HepG2 (cell line): ENCODE measurements at regions not wholly inside any gene's neighbourhood (a gene's known extent, or its start where the extent isn't known, plus 50 kb on each side); places are given as distances from the start of the nearest gene placed in this dataset.

Experiments used
- ATAC-seq: fragments of 200-7000 bp; cut with Tn5 transposase; 3 replicates; pipeline ENCODE4 v1.9.1; 2020; ENCODE audit warnings: mild to moderate bottlenecking, moderate library complexity
- BruUV-seq: library from RNA; stranded (reverse); fragments of 400-500 nt; replicated peaks from 2 replicates; lab custom pipeline; 2021; lab: Mats Ljungman, UMichigan
- CTCF ChIA-PET: fragments of 300-600 bp; formaldehyde crosslinking; extraction: SDS; loops from one replicate; lab custom pipeline; 2021; ENCODE audit warnings: low total read pairs, inconsistent platforms, low intra/inter-chr PET ratio; lab: Yijun Ruan, JAX
- POLR2A ChIA-PET: fragments of 350-600 bp; sonication (Branson Sonifier 250); formaldehyde crosslinking; loops from one replicate; lab custom pipeline; 2020; ENCODE audit warnings: antibody characterized with exemption, inconsistent platforms; lab: Yijun Ruan, JAX
- DNase-seq: peaks from one replicate; pipeline ENCODE4 v3.0.0-alpha.2; 2015; ENCODE audit warnings: low spot score
- FAIRE-seq: peaks from 3 replicates; lab custom pipeline; 2011; peaks lifted over from hg19 to GRCh38; lab: Jason Lieb, UNC
- H2AFZ ChIP-seq: one replicate; pipeline ENCODE4 v1.6.1; 2011; ENCODE audit warnings: low read length, inconsistent platforms
- H3K27ac ChIP-seq: fragments of 300-600 bp; 3 replicates; pipeline ENCODE4 v1.8.0; 2011; ENCODE audit warnings: mixed run types, mild to moderate bottlenecking, mixed read lengths, low read length, inconsistent platforms; ENCODE audit not compliant: insufficient read depth; ENCODE audit errors: extremely low read length
- H3K27me3 ChIP-seq, 2 experiments: fragments of 200-600 bp in 1 of 2; 2 replicates in 1 of 2; 3 replicates in 1 of 2; pipeline versions ENCODE4 v1.6.0 to v1.8.0; 2011; ENCODE audit warnings: low read length in 2 of 2, mild to moderate bottlenecking in 2 of 2, moderate library complexity in 2 of 2, inconsistent platforms in 1 of 2; ENCODE audit not compliant: insufficient read depth in 2 of 2, control insufficient read depth in 1 of 2
- H3K36me3 ChIP-seq, 2 experiments: fragments of 200-600 bp in 1 of 2; replicated peaks in 1 of 2; 2 replicates in 1 of 2; 3 replicates in 1 of 2; pipeline versions ENCODE4 v1.5.1 to v1.8.0; 2011; ENCODE audit warnings: low read length in 2 of 2, inconsistent platforms in 1 of 2; ENCODE audit not compliant: insufficient read depth in 2 of 2, control insufficient read depth in 1 of 2
- H3K4me1 ChIP-seq: 2 replicates; pipeline ENCODE4 v1.5.1; 2012; ENCODE audit warnings: low read length, inconsistent platforms; ENCODE audit not compliant: insufficient read depth
- H3K4me2 ChIP-seq: 2 replicates; pipeline ENCODE4 v1.6.0; 2011; ENCODE audit warnings: low read depth, low read length, inconsistent platforms
- H3K4me3 ChIP-seq, 3 experiments: fragments of 200-600 bp in 1 of 3; sonication (generic), shearing (Covaris generic) in 1 of 3; replicated peaks in 1 of 3; 2 replicates each; pipeline ENCODE4 v1.5.1; 2011 to 2016; ENCODE audit warnings: low read length in 3 of 3, inconsistent platforms in 2 of 3, low read depth in 2 of 3, mild to moderate bottlenecking in 2 of 3, control low read depth in 1 of 3, mixed read lengths in 1 of 3; ENCODE audit not compliant: insufficient read depth in 1 of 3
- H3K79me2 ChIP-seq: one replicate; pipeline ENCODE4 v1.6.1; 2011; ENCODE audit warnings: low read length, inconsistent platforms; ENCODE audit not compliant: insufficient read depth
- H3K9ac ChIP-seq: 2 replicates; pipeline ENCODE4 v1.6.0; 2011; ENCODE audit warnings: mild to moderate bottlenecking, low read depth, low read length, inconsistent platforms; ENCODE audit not compliant: insufficient read depth
- H3K9me3 ChIP-seq: 2 replicates; pipeline ENCODE4 v1.5.1; 2012; ENCODE audit warnings: mild to moderate bottlenecking, low read length
- H4K20me1 ChIP-seq: 2 replicates; pipeline ENCODE4 v1.6.0; 2011; ENCODE audit warnings: inconsistent platforms, mild to moderate bottlenecking, low read length, moderate library complexity; ENCODE audit not compliant: insufficient read depth
- KMT2A ChIP-seq: sonication (generic); formaldehyde crosslinking; IDR thresholded peaks from 2 replicates; pipeline ENCODE4 v1.4.0; 2020; ENCODE audit warnings: missing genetic modification reagents
- SMAD1 ChIP-seq: sonication (generic); formaldehyde crosslinking; IDR thresholded peaks from 2 replicates; pipeline ENCODE4 v1.4.0; 2020; ENCODE audit warnings: missing genetic modification reagents, low read depth, mild to moderate bottlenecking, borderline replicate concordance
- SNAI1 ChIP-seq: sonication (generic); formaldehyde crosslinking; IDR thresholded peaks from 2 replicates; pipeline ENCODE4 v1.5.0; 2020; ENCODE audit warnings: mild to moderate bottlenecking, missing genetic modification reagents, borderline replicate concordance
- WGBS: methylation state at CpG from one replicate; pipeline ENCODE4 v1.1.6; 2017; ENCODE audit warnings: low lambda C conversion rate; 5-methylcytosine and 5-hydroxymethylcytosine counted together
- in situ Hi-C: cut with HindIII; loops from 2 replicates; pipeline ENCODE4 v1.10.0; 2017; ENCODE audit warnings: low pct_unique_long_range_greater_than_20kb; ENCODE audit not compliant: extremely low pct_ligation_motif_present
- intact Hi-C: fragments of 100-400 bp; cut with micrococcal nuclease; formaldehyde crosslinking; loops from one replicate; pipeline ENCODE4 v1.10.0; 2022; ENCODE audit not compliant: unreplicated experiment
- TF ChIP-seq, protein P1 (sequence below): sonication (generic); formaldehyde crosslinking; IDR thresholded peaks from 2 replicates; pipeline ENCODE4 v1.4.0; 2020; ENCODE audit warnings: mild to moderate bottlenecking, missing genetic modification reagents
- TF ChIP-seq, protein P2 (sequence below): sonication (generic); formaldehyde crosslinking; IDR thresholded peaks from 2 replicates; pipeline ENCODE4 v1.9.0; 2021; ENCODE audit warnings: missing genetic modification reagents, borderline replicate concordance
- TF ChIP-seq, protein P3 (sequence below): sonication (generic); formaldehyde crosslinking; conservative IDR thresholded peaks from 2 replicates; pipeline ENCODE4 v1.8.0; 2022; ENCODE audit warnings: low read depth, missing genetic modification reagents

DNA sequence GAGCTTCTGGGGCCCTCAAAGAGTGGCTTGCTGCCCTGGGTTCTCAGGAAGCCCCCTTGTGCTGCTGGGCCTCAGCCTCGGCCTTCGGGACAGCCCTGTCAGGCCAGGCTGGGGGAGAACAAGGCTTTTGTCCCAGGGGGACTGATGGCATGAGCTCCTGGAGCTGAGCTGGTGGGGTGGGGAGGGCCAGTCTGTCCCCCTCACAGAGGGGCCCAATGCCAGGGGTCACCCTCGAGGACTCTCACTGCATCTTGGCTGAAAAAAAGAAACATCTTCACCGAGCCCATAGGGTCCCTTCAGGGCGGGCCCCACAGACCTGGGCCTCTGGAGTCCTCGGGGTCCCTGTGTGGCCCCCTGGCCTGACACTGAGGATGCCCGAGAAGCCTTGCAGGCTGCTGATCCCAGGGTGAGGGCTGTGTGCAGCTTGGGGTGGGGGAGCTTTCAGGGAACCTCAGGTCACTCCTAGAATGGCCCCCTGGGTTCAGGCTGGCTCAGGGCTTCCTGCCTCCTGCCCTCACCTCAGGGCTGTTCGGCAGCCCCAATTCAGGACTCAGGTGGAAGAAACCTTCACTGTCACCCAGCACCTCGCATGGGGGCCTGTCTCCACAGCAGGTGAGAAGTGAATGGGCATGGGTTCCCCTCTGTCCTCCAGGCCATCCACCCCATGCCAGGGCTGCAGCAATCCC, 90.5 kb downstream of the TNFRSF13B start (continued):
- TF ChIP-seq, protein P1, sequence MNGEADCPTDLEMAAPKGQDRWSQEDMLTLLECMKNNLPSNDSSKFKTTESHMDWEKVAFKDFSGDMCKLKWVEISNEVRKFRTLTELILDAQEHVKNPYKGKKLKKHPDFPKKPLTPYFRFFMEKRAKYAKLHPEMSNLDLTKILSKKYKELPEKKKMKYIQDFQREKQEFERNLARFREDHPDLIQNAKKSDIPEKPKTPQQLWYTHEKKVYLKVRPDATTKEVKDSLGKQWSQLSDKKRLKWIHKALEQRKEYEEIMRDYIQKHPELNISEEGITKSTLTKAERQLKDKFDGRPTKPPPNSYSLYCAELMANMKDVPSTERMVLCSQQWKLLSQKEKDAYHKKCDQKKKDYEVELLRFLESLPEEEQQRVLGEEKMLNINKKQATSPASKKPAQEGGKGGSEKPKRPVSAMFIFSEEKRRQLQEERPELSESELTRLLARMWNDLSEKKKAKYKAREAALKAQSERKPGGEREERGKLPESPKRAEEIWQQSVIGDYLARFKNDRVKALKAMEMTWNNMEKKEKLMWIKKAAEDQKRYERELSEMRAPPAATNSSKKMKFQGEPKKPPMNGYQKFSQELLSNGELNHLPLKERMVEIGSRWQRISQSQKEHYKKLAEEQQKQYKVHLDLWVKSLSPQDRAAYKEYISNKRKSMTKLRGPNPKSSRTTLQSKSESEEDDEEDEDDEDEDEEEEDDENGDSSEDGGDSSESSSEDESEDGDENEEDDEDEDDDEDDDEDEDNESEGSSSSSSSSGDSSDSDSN (CRISPR knock-in tag) = no peak

DNA sequence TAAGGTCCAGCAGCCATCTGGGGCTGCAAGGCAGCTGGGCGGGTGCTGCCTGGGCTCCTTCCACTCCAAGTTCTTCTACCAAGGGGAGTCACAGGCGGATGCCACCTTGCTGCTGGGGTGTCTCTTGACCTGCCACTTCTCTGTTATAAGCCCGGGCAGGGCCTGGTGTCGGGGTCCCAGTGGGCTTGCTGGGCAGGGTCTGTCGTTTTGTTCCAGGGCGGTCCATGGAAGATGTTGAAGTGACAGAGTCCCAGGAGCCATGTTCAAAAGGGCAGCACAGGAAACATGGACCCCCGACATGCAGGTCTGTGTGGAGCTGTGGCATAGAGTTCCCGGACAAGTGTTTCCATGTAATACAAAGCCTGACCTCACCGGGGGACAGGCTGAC, 91.1 kb downstream of the TNFRSF13B start:
- in situ Hi-C loops = no loop called here
- Histone ChIP-seq H4K20me1 (no peaks in the 10 kb centered on the region), H3K4me3 (no peak overlapping the region), H3K4me1 (no peaks in the 10 kb centered on the region), H3K9ac (no peak overlapping the region), H2AFZ (no peak overlapping the region), H3K27me3 (peaks cover 1 to 9% of the 10 kb centered on the region in 2 experiments; a peak in 4 of 5 replicates), H3K36me3 (no peaks in the 10 kb centered on the region)
- CTCF ChIA-PET = no interaction called here
- no peak for FAIRE-seq
- BruUV-seq = no TSS peak
- DNase-seq = no peak
- 6% methylated on average over 8 of the region's 9 CpGs for WGBS
- TF ChIP-seq, protein P2, sequence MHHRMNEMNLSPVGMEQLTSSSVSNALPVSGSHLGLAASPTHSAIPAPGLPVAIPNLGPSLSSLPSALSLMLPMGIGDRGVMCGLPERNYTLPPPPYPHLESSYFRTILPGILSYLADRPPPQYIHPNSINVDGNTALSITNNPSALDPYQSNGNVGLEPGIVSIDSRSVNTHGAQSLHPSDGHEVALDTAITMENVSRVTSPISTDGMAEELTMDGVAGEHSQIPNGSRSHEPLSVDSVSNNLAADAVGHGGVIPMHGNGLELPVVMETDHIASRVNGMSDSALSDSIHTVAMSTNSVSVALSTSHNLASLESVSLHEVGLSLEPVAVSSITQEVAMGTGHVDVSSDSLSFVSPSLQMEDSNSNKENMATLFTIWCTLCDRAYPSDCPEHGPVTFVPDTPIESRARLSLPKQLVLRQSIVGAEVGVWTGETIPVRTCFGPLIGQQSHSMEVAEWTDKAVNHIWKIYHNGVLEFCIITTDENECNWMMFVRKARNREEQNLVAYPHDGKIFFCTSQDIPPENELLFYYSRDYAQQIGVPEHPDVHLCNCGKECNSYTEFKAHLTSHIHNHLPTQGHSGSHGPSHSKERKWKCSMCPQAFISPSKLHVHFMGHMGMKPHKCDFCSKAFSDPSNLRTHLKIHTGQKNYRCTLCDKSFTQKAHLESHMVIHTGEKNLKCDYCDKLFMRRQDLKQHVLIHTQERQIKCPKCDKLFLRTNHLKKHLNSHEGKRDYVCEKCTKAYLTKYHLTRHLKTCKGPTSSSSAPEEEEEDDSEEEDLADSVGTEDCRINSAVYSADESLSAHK = no peak
- TF ChIP-seq KMT2A (CRISPR knock-in tag) = no peak
- TF ChIP-seq SMAD1 (CRISPR knock-in tag) = no peak
- TF ChIP-seq, protein P3, sequence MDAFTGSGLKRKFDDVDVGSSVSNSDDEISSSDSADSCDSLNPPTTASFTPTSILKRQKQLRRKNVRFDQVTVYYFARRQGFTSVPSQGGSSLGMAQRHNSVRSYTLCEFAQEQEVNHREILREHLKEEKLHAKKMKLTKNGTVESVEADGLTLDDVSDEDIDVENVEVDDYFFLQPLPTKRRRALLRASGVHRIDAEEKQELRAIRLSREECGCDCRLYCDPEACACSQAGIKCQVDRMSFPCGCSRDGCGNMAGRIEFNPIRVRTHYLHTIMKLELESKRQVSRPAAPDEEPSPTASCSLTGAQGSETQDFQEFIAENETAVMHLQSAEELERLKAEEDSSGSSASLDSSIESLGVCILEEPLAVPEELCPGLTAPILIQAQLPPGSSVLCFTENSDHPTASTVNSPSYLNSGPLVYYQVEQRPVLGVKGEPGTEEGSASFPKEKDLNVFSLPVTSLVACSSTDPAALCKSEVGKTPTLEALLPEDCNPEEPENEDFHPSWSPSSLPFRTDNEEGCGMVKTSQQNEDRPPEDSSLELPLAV (CRISPR knock-in tag) = no peak
- TF ChIP-seq SNAI1 (CRISPR knock-in tag) = no peak
- TF ChIP-seq, all 625 proteins: peak for 0
- intact Hi-C loops = no loop called here
- POLR2A ChIA-PET = no interaction called here
- Histone ChIP-seq H3K27ac (no peak overlapping the region), H3K4me2 (no peak overlapping the region), H3K79me2 (no peaks in the 10 kb centered on the region), H3K9me3 (peaks cover 8% of the 10 kb centered on the region; the same call in 1 of the 2 replicates)
- no peak for ATAC-seq
